ENCODE measurements at regions not wholly inside any gene's neighbourhood (a gene's known extent, or its start where the extent isn't known, plus 50 kb on each side); places are given as distances from the start of the nearest gene placed in this dataset.
A peak's percentile ranks its signal among the peaks of the same experiment; 100 is the strongest.

DNA sequence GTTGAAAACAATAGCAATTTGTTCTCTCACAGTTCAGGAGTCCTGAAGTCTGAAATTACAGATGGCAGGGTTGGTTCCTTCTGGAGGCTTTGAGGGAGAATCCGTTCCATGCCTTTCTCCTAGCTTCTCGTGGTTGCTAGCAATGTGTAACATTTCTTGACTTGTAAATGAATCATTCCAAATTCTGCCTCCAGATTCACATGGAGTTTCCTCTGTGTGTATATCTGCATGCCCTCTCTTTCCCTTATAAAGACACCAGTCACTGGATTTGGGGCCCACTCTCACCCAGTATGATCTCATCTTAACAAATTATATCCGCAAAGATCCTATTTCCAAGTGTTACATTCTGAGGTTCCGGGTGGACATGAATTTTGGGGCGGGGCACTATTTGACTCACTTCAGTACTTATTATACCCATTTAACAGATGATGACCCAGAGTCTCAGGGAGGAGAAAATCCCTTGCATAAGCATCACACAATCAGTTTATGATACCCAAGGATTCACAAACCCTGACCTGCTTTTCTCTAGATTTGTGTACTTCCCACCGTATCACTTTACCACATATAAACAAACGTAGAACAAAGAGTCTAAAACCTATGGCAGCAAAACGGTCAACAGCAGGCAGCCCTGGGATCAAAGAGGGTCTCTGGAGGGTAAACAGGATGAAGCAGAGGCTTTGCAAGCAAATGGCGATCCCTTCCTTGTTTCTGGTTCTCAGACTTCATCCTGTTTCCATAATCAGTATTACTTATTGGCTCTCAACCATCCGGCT is 93.7 kb downstream of the C9orf152 start:
- Histone ChIP-seq H3K27me3 (ENCODE audit: control insufficient read depth, insufficient read depth, low read length) (no peaks in the 10 kb centered on the region), H3K4ac (ENCODE audit: low read depth, low read length) (peak overlapping the region; percentile 70), H3K9ac (ENCODE audit: low read depth, low read length) (peak overlapping the region; percentile 9; the same call in 1 of the 2 replicates), H2BK5ac (ENCODE audit: low read depth, low read length, poor library complexity, severe bottlenecking) (peak overlapping the region; percentile 91), H3K79me1 (ENCODE audit: low read depth in 1 of 2, low read length in 2 of 2) (peaks cover 25 to 80% of the 10 kb centered on the region in 2 experiments; a peak in 3 of 4 replicates), H3K36me3 (ENCODE audit: control insufficient read depth, insufficient read depth, low read length) (peaks cover 8% of the 10 kb centered on the region; the same call in 1 of the 2 replicates), H3K4me3 (ENCODE audit: insufficient read depth, low read depth, low read length) (no peak overlapping the region), H4K91ac (ENCODE audit: insufficient read depth, low read depth, low read length) (peak overlapping the region; percentile 52; the same call in 1 of the 2 replicates), H4K8ac (ENCODE audit: low read depth in 2 of 2, low read length in 2 of 2) (peak overlapping the region in 1 of 2 experiments; percentile 88; a peak in 2 of 4 replicates), H3K4me2 (ENCODE audit: low read depth, low read length) (no peak overlapping the region; the same call in 1 of the 2 replicates), H4K5ac (ENCODE audit: low read depth, low read length) (peak overlapping the region; percentile 35; the same call in 1 of the 2 replicates), H3K4me1 (ENCODE audit: control insufficient read depth, insufficient read depth, low read length) (peaks cover 32% of the 10 kb centered on the region), H3K27ac (ENCODE audit: insufficient read depth, low read length) (peak overlapping the region; percentile 87), H2BK20ac (ENCODE audit: low read depth, low read length) (peak overlapping the region; percentile 68; the same call in 1 of the 2 replicates), H3K14ac (replicated peaks; ENCODE audit: low read depth, low read length) (peak overlapping the region; percentile 75), H3K23ac (ENCODE audit: low read depth, low read length) (peak overlapping the region; percentile 79; the same call in 1 of the 2 replicates), H2BK120ac (ENCODE audit: low read depth, low read length) (peak overlapping the region; percentile 84), H2BK15ac (ENCODE audit: low read depth, low read length) (peak overlapping the region; percentile 80; the same call in 2 of the 3 replicates), H3K9me1 (ENCODE audit: insufficient read depth, low read length) (peaks cover 37% of the 10 kb centered on the region), H4K20me1 (ENCODE audit: insufficient read depth, low read length) (peaks cover 76% of the 10 kb centered on the region), H2AFZ (replicated peaks; ENCODE audit: low read length, poor library complexity) (no peak overlapping the region), H3K56ac (ENCODE audit: extremely low read depth, insufficient read depth, low read length) (no peak overlapping the region), H3K18ac (ENCODE audit: low read depth, low read length) (peak overlapping the region; percentile 6), H2AK9ac (replicated peaks; ENCODE audit: low read depth, low read length, poor library complexity) (no peak overlapping the region), H3K9me3 (ENCODE audit: control insufficient read depth, insufficient read depth, low read length) (no peaks in the 10 kb centered on the region), H2AK5ac (ENCODE audit: low read depth, low read length) (peak overlapping the region; percentile 86)
- intact Hi-C loops (cut with micrococcal nuclease) = no loop called here
- 77% methylated on average over 3 of the region's 10 CpGs; no CpG with 5 or more reads in 1 of the 2 experiments for WGBS, 2 experiments (ENCODE audit: extremely low coverage in 2 of 2, insufficient read length in 1 of 2)
- no TSS peak for BruUV-seq (replicated peaks)
- in situ Hi-C loops (cut with MboI; ENCODE audit: low sequenced_read_pairs) = no loop called here
- no peak for TF ChIP-seq MAZ (IDR thresholded peaks at IDR 0.05; ENCODE audit: borderline replicate concordance, low read depth, low read length)
- TF ChIP-seq, protein P1, sequence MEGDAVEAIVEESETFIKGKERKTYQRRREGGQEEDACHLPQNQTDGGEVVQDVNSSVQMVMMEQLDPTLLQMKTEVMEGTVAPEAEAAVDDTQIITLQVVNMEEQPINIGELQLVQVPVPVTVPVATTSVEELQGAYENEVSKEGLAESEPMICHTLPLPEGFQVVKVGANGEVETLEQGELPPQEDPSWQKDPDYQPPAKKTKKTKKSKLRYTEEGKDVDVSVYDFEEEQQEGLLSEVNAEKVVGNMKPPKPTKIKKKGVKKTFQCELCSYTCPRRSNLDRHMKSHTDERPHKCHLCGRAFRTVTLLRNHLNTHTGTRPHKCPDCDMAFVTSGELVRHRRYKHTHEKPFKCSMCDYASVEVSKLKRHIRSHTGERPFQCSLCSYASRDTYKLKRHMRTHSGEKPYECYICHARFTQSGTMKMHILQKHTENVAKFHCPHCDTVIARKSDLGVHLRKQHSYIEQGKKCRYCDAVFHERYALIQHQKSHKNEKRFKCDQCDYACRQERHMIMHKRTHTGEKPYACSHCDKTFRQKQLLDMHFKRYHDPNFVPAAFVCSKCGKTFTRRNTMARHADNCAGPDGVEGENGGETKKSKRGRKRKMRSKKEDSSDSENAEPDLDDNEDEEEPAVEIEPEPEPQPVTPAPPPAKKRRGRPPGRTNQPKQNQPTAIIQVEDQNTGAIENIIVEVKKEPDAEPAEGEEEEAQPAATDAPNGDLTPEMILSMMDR (conservative IDR thresholded peaks at IDR 0.05; ENCODE audit: low read depth, low read length) = no peak
- TF ChIP-seq NFE2L2 (IDR thresholded peaks at IDR 0.05; ENCODE audit: low read depth, low read length) = no peak
- TF ChIP-seq RAD21 (IDR thresholded peaks at IDR 0.05; ENCODE audit: low read length) = no peak
- TF ChIP-seq RCOR1 (IDR thresholded peaks at IDR 0.05; ENCODE audit: insufficient replicate concordance, low read length) = peak; percentile 85
- 0 out of 2 replicates have a peak, but pooled peaks have one; percentile 31 for TF ChIP-seq MXI1 (IDR thresholded peaks at IDR 0.05; ENCODE audit: borderline replicate concordance, low read depth, low read length)
- ATAC-seq (ENCODE audit: low read depth) (peak; percentile 5; the same call in 1 of the 2 replicates), DNase-seq (peak; percentile 85)
- ChIA-PET CTCF (no interaction called here), POLR2A (ENCODE audit: unreplicated experiment) (no interaction called here)
- dilution Hi-C loops (cut with HindIII; ENCODE audit: low sequenced_read_pairs, unreplicated experiment) = no loop called here

Measured in IMR-90 (cell line).